NCI-H526 (cell line): ENCODE measurements at regions not wholly inside any gene's neighbourhood (a gene's known extent, or its start where the extent isn't known, plus 50 kb on each side); places are given as distances from the start of the nearest gene placed in this dataset.
A peak's percentile ranks its signal among the peaks of the same experiment; 100 is the strongest.

Experiments
- DNase-seq, 2 experiments: peaks; one replicate each; lab custom pipeline; 2025; lab: John Stamatoyannopoulos, UW

GRCh38 chr12:46131732-46132469, 136.9 kb downstream of the SLC38A1 start:
- no peak for DNase-seq

GRCh38 chr12:46127656-46128055, 137.3 kb upstream of the SCAF11 start:
- no peak for DNase-seq

GRCh38 chr12:46126050-46126727, 135.8 kb upstream of the SCAF11 start:
- no peak for DNase-seq

GRCh38 chr12:46124848-46125619, 134.7 kb upstream of the SCAF11 start:
- peak; percentile 28 to 68 for DNase-seq

GRCh38 chr12:46124132-46124847, 133.9 kb upstream of the SCAF11 start:
- no peak for DNase-seq

- no peak for DNase-seq
Observed at GRCh38 chr12:46112364-46112763, 122.0 kb upstream of the SCAF11 start.

- DNase-seq = no peak
Observed at GRCh38 chr12:46111715-46112114, 121.3 kb upstream of the SCAF11 start.

- no peak for DNase-seq
Observed at GRCh38 chr12:46110928-46111699, 120.7 kb upstream of the SCAF11 start.

- no peak for DNase-seq
Observed at GRCh38 chr12:46110223-46110611, 119.8 kb upstream of the SCAF11 start.

- no peak for DNase-seq
Observed at GRCh38 chr12:46109343-46110222, 119.2 kb upstream of the SCAF11 start.

GRCh38 chr12:46108721-46109120, 118.3 kb upstream of the SCAF11 start:
- DNase-seq = no peak

GRCh38 chr12:46107591-46107990, 117.2 kb upstream of the SCAF11 start:
- DNase-seq = no peak

GRCh38 chr12:46105735-46106134, 115.4 kb upstream of the SCAF11 start:
- no peak for DNase-seq

GRCh38 chr12:46103559-46104383, 113.4 kb upstream of the SCAF11 start:
- no peak for DNase-seq

- no peak for DNase-seq
Observed at GRCh38 chr12:46101485-46101869, 111.1 kb upstream of the SCAF11 start.

- no peak for DNase-seq
Observed at GRCh38 chr12:46100551-46101484, 110.4 kb upstream of the SCAF11 start.

- DNase-seq = no peak
Observed at GRCh38 chr12:46089414-46090162, 99.2 kb upstream of the SCAF11 start.
